ENCODE measurements at regions not wholly inside any gene's neighbourhood (a gene's known extent, or its start where the extent isn't known, plus 50 kb on each side); places are given as distances from the start of the nearest gene placed in this dataset.

DNA sequence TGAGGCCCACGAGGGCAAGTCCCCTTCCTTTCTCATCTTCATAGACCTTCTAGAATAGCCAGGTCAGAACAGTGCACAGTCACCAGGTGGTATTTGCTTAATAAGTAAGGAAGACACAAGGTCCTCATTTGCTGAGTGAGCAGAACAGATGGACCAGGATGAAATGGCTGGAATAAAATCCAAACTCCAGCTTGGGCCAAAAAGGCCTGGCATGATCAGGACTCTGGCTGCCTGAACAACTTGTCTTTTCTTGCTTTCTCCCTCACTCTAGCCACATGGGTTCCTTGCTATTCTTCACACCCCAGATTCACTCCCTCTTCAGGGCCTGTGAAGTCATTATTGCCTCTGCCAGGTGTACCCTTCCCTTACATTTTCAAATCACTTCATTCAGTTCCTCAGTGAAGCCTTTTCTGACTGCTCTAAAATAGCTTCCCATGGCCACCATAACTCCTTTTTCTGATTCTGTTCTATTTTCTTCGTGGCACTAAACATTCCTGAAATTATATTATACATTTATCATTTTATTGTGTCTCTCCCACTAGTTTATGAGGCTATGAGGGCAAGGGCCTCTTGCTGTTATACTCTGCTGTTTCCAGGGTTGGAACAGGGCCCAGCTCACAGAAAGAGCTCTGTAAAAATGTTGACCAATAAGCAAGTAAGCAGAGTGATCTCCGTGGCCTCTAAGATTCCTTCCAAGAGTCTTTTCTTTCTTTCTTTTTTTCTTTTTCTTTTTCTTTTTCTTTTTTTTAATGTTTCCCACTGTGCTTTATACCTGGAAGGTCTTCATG, 150.8 kb downstream of the TTC8 start:
- Histone ChIP-seq H3K4me2 (ENCODE audit: insufficient read depth, insufficient read length, low read length) (no peak overlapping the region), H3K9ac (ENCODE audit: extremely low read depth, insufficient read length, low read length) (no peak overlapping the region), H3K4ac (ENCODE audit: low read depth, low read length) (no peak overlapping the region), H2BK12ac (ENCODE audit: insufficient read length, low read depth, low read length) (no peak overlapping the region), H2BK15ac (ENCODE audit: low read depth, low read length) (no peak overlapping the region), H3K79me1 (ENCODE audit: insufficient read depth, low read depth, low read length, poor library complexity, severe bottlenecking) (no peaks in the 10 kb centered on the region), H4K8ac (replicated peaks; ENCODE audit: insufficient read length, low read depth, low read length) (no peak overlapping the region), H3K14ac (ENCODE audit: insufficient read depth, low read length) (no peak overlapping the region), H2AK5ac (ENCODE audit: insufficient read length, low read length) (no peak overlapping the region), H3K79me2 (ENCODE audit: insufficient read depth, low read length) (no peaks in the 10 kb centered on the region), H4K5ac (ENCODE audit: insufficient read length, low read depth, low read length) (no peak overlapping the region), H3K23me2 (ENCODE audit: insufficient read length, low read depth, low read length, poor library complexity, severe bottlenecking) (peaks cover 4% of the 10 kb centered on the region), H2BK120ac (ENCODE audit: low read depth, low read length, poor library complexity, severe bottlenecking) (no peak overlapping the region), H3K4me1 (ENCODE audit: insufficient read depth, low read length) (no peaks in the 10 kb centered on the region), H3K27me3 (ENCODE audit: insufficient read depth, low read length) (no peaks in the 10 kb centered on the region), H3K9me3 (ENCODE audit: control insufficient read depth, low read depth, low read length) (no peaks in the 10 kb centered on the region), H3T11ph (ENCODE audit: low read length) (no peak overlapping the region), H3K23ac (ENCODE audit: insufficient read length, low read depth, low read length) (no peak overlapping the region), H2BK20ac (ENCODE audit: low read depth, low read length, poor library complexity, severe bottlenecking) (no peak overlapping the region), H2BK5ac (ENCODE audit: insufficient read length, low read length) (no peak overlapping the region), H2AFZ (ENCODE audit: low read length) (no peak overlapping the region), H4K20me1 (ENCODE audit: control insufficient read depth, insufficient read depth, insufficient read length) (no peaks in the 10 kb centered on the region), H4K91ac (ENCODE audit: insufficient read length, low read depth, low read length) (no peak overlapping the region), H3K27ac (ENCODE audit: insufficient read length, low read depth, low read length) (no peak overlapping the region), H3K56ac (ENCODE audit: insufficient read length, low read depth, low read length) (no peak overlapping the region), H3K18ac (ENCODE audit: insufficient read length, low read depth, low read length) (no peak overlapping the region)
- H3K4me1 Mint-ChIP-seq, result peaks cover 3 to 6% of the 10 kb centered on the region in 2 experiments; a peak in 3 of 4 replicates
- TF ChIP-seq, protein P1, sequence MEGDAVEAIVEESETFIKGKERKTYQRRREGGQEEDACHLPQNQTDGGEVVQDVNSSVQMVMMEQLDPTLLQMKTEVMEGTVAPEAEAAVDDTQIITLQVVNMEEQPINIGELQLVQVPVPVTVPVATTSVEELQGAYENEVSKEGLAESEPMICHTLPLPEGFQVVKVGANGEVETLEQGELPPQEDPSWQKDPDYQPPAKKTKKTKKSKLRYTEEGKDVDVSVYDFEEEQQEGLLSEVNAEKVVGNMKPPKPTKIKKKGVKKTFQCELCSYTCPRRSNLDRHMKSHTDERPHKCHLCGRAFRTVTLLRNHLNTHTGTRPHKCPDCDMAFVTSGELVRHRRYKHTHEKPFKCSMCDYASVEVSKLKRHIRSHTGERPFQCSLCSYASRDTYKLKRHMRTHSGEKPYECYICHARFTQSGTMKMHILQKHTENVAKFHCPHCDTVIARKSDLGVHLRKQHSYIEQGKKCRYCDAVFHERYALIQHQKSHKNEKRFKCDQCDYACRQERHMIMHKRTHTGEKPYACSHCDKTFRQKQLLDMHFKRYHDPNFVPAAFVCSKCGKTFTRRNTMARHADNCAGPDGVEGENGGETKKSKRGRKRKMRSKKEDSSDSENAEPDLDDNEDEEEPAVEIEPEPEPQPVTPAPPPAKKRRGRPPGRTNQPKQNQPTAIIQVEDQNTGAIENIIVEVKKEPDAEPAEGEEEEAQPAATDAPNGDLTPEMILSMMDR (conservative IDR thresholded peaks at IDR 0.05), result no peak
- H3K4me3 Mint-ChIP-seq, result no peak overlapping the region
- DNase-seq, result no peak
- H3K27ac Mint-ChIP-seq, result no peak overlapping the region
- H3K36me3 Mint-ChIP-seq (ENCODE audit: insufficient read depth in 1 of 3, low read depth in 3 of 3), result no peaks in the 10 kb centered on the region
- WGBS (ENCODE audit: extremely low coverage, insufficient read length, low lambda C conversion rate), result no CpG with 5 or more reads among the region's 3 CpGs
- peaks cover 22% of the 10 kb centered on the region for H3K27me3 Mint-ChIP-seq (ENCODE audit: low read depth)
- H3K9me3 Mint-ChIP-seq, result no peaks in the 10 kb centered on the region
